Inferior parietal cortex (tissue), 1 donor: ENCODE measurements at regions not wholly inside any gene's neighbourhood (a gene's known extent, or its start where the extent isn't known, plus 50 kb on each side); places are given as distances from the start of the nearest gene placed in this dataset.

Experiments
- DNase-seq: peaks from one replicate; pipeline ENCODE4 v3.0.0-alpha.2; 2016; ENCODE audit errors: extremely low spot score

DNA sequence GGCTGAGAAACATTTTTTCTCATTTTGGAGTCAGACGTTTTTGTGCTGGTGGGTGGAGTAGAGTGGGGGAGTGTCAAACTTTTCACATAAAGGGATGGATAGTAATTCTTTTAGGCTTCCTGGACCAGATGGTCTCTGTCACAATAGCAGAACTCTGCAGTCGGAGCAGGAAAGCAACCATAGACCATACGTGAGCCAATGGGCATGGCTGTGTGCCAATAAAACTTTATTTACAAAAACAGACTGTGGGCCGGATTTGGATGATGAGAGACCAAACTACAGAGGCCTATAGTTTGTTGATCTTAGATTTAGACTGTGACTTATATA lies 70.8 kb upstream of the SLC22A23 start:
- peak; percentile 45 for DNase-seq

DNA sequence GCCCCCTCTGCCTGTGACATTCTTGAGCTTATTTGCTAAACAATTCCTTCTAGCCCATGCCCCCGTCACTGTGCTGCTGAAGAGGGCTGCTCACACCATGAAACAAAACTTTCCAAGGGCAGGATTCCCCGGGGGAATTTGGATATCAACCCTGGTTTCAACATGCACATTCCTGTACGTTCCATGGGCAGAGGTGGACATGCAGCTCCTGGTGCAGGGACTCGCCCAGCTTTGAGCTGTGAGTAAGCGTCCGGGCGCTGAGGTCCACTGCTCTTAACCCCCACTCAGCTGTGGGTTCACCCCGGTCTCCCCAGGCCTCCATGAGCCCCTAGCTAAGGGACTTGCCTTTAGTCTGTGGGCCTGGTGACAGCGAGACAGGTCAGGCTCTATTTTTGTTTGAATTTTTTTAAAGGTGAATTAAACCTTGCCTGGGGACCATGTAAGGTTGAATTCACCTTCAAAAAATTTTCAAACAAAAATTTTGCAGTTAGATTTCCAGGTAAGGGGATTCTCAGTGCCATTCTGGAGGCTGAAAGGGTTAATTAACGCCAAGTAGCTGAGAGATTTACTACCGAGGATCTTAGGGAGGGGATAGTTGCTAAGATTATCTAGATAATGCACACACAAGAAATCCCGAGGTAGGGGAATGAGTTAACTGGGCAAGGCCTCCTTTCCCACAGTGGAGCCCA lies 70.3 kb upstream of the SLC22A23 start:
- no peak for DNase-seq

DNA sequence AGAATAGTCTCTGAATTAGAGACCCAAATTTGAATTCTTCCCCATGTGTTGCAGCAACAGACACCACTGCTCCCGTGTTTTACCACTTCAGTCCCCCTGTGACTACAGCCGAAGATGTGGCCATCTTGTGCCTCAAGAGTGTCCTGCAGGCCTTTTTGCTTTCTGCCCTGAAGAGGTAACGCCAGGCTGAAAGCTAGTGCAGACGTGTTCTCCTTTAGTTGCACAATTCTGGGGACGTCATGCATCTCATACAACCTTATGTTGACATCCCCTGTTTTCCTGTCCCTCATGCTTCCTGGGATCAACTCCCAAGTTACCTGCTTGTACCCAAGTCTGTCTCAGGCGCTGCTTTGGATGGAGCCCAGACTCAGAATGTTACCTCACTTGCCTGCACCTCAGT lies 69.1 kb upstream of the SLC22A23 start:
- no peak for DNase-seq

GRCh38 chr6:3524456-3524855 lies 67.6 kb upstream of the SLC22A23 start:
- DNase-seq, result no peak

DNA sequence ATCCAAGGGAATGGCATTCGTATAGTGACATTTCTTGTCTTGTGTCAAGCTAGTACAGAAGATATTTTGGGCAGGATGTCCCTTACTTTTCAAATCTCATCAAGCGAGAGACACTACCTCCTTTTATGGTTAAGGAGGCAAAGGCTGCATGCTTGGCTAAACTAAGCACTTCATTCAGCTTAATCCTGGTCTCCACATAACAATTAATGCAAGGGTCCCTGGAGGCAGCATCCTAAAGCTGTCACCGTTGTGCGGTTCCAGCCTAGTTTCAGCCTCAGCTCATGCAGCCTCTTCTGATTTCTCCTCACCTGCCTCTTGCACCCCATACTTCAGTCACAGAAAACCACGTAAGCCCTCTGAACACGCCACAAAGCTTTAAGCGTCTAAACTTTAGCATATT lies 67.1 kb upstream of the SLC22A23 start:
- DNase-seq, result no peak

DNA sequence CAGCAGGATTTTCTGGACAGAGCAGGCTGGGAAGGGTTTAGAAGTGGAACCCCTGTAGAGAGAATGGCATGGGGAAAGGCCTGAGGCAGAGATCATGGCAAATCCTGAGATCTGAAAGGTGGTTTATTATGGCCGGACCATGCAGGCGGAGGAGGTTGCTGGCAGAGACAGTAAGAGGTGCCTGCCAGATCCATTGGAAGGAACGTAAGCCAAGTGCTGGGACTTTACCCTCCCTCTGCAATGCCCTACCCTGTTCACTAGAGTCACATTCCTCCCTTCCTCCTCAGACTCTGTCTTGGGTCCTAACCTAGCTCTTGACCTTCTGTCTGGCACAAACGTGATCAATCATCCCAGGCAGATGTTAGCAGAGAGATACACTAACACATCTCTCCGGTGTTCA lies 66.4 kb upstream of the SLC22A23 start:
- no peak for DNase-seq

GRCh38 chr6:3522561-3523260 lies 65.9 kb upstream of the SLC22A23 start:
- DNase-seq, result no peak

DNA sequence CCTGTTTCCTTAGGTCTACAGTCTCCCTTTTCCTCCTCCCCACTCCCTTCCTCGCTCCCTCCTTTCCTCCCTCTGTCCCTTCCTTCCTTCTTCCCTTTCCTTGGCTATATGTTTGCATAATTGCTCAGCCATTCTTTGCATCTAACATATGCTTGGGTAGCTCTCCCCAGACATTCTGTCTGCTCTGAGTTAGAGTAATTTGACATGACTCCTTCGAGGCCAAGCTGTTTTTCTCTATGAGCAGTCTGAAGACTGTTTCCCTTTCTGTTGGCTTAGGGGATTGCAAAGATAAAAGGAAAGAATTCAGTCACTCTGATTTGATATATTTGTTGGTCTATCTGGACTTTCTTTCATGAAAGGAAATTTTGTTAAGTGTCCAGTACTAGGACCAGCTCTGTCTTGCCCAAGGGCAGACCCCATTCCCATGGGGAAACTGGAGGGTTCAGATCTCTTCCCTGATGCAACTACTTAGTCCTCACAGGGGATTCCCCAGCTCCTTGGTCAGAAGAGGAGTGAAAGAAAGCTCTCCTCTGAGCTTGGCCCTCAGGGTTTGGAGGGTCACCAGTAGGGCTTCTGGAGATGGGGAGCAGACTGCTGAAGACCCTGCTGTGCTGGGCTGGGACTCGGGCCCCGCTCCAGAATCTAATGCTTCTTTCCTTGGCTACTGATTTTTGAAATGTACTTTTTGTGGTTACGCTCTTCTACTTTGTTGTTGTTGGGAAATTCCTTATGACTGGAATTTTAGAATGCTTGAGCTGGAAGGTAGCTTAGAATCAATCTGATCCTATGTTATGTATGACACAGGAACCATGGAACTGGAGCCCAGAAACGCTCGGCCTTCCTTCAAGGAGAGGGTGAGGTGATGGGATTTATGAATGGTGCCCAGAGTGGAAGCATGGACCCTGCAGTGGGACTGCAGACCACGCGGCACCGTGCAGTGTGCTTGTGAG lies 63.7 kb upstream of the SLC22A23 start:
- DNase-seq, result no peak

GRCh38 chr6:3518356-3519190 lies 61.7 kb upstream of the SLC22A23 start:
- no peak for DNase-seq

GRCh38 chr6:3517350-3517749 lies 60.5 kb upstream of the SLC22A23 start:
- no peak for DNase-seq

GRCh38 chr6:3516092-3516491 lies 59.2 kb upstream of the SLC22A23 start:
- no peak for DNase-seq

GRCh38 chr6:3515669-3516068 lies 58.8 kb upstream of the SLC22A23 start:
- DNase-seq, result no peak

DNA sequence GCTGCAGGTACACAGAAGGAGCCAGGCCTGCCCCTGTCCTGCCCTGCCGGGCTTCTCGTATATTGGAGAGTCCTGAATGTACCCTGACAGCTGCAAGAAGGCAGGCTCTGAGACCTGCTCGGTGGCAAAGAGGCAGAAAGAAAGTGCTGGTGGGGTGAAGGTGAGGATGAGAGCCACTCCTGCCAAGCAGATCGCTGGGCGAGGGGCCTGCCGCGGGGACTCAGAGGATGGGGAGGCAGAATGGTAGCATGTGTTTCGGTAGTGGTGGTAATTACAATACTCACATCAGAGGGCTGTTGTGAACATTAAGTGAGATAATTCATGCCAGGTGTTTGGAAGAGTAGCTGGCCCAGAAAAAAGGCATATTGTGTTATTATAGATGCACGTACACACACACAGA lies 56.6 kb upstream of the SLC22A23 start:
- no peak for DNase-seq

DNA sequence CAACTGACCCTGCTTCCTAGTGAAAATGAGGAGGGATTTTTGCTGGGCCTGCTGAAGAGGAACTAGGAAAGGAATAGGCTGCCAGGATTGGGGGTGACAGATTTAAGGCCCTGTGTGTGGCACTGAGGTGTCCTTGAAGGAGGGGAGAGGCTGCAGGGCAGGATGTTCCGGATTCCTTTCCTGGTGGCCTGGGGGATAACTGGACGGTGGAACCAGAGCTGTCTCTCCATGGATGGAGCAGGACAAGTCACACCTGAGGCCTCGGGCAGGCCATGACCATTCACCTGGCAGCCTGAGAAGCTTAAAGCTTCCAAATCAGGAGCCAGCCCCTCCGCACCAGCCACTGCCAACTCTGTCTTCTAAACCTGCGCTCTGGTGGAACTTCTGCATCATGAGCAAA lies 56.0 kb upstream of the SLC22A23 start:
- DNase-seq, result no peak

DNA sequence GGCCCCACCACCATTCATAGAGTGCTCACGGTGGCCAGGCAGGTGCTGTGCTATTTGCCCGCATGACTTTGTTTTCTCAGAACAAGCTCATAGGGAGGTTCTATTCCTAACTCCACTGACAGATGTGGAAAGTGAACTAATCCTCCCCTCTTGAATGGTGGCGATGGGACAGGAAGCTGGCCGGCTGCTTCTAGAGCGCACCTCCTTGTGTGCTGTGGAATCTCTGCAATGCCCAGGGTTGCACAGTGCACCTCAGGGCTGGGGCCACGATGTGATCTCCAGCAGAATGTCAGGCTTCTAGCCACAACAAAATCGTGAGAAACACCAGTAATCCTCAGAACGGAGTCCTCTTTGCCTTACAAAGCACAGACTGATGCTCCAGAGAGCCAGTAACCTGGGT lies 53.8 kb upstream of the SLC22A23 start:
- DNase-seq, result no peak

- no peak for DNase-seq
Observed at GRCh38 chr6:3510178-3510577, 53.3 kb upstream of the SLC22A23 start.

GRCh38 chr6:3509336-3509735 lies 52.5 kb upstream of the SLC22A23 start:
- no peak for DNase-seq

GRCh38 chr6:3506751-3507383 lies 50.0 kb upstream of the SLC22A23 start:
- no peak for DNase-seq
